ENCODE measurements at regions not wholly inside any gene's neighbourhood (a gene's known extent, or its start where the extent isn't known, plus 50 kb on each side); places are given as distances from the start of the nearest gene placed in this dataset.

DNA sequence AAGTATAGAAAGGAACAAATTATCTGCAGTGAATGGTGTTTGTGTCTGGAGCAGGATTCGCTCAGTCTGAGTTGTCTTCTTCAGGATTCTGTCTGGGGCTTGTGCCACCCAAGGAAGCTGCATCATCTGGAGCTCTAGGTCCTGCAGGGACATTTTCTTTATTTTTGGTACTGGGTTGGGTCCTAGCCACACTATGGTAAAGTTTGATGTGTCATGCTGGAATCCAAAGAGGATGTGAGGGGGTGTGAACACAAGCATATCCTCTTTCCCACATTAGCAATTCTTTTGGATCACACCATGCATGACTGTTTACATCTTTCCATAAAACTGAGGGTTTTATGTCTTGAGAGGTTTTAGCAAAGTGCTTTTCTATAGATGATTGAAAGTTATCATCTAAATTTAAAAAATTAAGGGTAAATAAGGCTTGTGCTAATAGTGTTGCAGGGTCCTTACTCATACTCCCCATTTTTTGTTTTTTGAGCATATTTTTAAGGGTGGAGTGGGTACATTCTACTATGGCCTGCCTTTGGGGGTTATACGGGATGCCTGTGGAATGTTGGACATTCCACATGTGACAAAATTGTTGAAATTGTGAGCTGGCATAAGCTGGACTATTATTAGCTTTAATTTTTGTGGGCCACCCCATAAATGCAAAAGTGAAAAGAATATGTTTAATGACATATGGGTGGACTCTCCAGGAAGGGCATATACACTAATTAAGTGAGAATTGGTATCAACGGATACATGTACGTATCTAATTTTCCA, 152.0 kb upstream of the HMCN1 start:
- intact Hi-C loops (cut with micrococcal nuclease) = no loop called here

DNA sequence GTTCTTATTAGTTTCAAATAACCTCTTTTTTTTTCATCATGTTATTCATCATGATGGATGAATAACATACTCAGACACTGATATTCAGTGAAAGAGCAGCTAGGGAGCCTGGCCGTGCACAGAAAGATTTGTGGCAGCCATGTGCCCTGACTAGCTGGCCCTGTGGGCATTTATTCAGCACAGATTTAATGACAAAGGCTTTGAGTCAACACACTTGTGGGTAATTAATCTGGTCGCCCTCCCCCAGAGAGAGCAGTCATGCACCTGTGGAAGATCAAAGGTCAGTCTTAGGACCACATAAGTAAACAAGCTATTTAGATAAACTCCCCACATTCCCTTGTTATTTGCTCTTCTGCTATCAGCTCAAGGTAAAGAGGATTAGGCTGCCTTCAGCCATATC, 153.2 kb upstream of the HMCN1 start:
- intact Hi-C loops (cut with micrococcal nuclease) = no loop called here

DNA sequence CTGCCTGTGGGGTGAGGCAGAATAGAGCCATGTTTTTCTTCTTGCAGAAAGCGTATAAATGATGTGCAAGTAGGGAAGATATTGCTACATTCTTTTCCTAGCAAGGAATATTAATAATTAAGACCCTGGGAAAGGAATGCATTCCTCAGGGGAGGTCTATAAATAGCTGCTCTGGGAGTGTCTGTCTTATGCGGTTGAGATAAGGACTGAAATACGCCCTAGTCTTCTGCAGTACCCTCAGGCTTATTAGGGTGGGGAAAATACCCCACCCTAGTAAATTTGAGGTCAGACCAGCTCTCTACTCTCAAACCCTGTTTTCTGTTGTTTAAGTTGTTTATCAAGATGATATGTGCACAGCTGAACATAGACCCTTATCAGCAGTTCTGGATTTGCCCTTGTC, 155.9 kb upstream of the HMCN1 start:
- intact Hi-C loops (cut with micrococcal nuclease) = no loop called here

DNA sequence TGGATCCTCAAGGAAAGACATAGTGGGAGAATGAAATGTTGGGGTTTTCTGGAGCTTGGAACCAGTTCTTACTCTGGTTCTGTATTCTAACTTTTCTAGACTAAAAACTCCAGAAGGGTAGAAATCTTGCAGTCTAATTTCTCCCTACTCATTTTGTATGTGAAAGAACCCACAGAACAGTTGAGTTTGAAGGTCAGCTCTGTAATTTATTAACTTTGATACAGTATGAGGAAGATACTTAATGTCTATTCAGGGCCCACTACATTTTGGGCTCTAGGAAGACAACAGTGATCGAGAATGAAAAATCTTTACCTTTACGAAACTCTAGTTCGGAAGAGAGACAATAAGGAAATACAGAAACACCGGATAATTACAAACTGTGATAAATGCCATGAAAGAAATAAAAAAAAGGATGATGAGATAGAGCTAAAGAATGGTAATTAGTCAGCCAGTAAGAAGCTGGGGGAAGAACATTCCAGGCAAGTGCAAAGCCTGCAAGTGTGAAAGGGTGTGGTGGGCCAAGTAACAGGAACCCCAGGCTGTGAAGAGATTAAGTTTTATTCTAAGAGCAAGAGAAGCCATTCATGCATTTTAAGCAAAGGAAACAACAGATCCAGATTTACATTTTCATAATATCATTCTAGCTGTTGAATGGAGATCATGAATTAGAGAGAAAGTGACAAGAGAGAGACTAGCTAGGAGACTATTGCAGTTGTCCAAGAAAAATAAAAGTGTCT, 159.9 kb upstream of the HMCN1 start:
- intact Hi-C loops (cut with micrococcal nuclease) = no loop called here

DNA sequence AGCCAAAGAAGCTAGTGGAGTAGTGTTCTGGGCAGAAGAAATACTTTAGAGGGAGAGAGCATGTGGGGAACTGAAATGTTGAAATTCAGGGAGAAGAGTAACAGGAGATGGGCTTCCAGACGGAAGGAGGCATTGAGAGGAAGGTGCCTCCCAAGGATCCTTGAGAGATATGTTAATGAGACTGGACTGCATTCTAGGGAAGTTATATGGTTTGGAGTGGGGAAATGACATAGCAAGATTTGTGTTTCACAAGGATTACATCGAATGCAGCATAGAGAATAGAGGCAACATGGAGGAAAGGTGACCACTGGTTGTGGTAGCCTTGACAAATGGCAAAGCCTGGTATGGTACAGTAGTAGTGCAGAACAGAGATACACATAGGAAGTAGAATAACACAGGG, 160.5 kb upstream of the HMCN1 start:
- intact Hi-C loops (cut with micrococcal nuclease) = loop anchor here (2.0 kb wide), 1 partner anchor 13 kb away; no protein-coding TSS in a partner anchor

DNA sequence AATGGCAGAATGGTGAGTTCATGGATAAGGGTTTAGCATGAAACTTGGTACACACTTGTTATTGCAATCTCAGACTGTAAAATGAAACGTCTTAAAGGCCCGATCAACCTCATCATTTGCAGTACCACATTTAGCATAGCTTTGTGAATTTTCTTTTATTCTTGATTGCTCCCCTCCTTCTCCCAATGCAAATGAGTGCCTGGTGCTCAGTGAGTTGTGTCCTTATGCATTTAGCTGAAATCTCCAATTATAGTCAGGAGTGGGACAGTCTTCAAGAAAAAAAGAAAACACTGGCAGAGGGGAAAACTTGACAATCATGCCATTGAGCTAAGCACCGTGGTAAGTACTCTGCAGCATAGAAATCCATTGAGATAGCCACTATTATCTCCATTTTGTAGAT, 161.0 kb upstream of the HMCN1 start:
- intact Hi-C loops (cut with micrococcal nuclease) = loop anchor here (2.0 kb wide), 1 partner anchor 14 kb away; no protein-coding TSS in a partner anchor

DNA sequence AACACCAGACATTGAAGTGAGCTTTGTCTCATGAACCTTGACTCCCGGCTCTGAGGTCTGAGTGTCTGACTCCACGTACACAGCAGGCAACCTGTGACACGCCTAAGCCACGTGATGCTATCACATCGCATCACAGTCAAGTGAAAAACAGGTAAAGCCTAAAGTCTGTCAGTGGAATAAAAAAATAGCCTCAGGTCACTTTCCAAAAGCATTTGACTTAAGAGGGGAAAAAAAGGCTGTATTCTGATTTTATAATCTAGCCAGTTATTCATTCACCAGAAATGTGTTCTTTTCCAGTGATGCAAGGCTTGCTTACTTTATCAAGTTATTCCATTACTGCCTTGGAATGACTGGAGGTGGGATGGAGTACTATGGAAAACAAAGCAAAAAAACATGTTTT, 163.2 kb upstream of the HMCN1 start:
- intact Hi-C loops (cut with micrococcal nuclease) = no loop called here

DNA sequence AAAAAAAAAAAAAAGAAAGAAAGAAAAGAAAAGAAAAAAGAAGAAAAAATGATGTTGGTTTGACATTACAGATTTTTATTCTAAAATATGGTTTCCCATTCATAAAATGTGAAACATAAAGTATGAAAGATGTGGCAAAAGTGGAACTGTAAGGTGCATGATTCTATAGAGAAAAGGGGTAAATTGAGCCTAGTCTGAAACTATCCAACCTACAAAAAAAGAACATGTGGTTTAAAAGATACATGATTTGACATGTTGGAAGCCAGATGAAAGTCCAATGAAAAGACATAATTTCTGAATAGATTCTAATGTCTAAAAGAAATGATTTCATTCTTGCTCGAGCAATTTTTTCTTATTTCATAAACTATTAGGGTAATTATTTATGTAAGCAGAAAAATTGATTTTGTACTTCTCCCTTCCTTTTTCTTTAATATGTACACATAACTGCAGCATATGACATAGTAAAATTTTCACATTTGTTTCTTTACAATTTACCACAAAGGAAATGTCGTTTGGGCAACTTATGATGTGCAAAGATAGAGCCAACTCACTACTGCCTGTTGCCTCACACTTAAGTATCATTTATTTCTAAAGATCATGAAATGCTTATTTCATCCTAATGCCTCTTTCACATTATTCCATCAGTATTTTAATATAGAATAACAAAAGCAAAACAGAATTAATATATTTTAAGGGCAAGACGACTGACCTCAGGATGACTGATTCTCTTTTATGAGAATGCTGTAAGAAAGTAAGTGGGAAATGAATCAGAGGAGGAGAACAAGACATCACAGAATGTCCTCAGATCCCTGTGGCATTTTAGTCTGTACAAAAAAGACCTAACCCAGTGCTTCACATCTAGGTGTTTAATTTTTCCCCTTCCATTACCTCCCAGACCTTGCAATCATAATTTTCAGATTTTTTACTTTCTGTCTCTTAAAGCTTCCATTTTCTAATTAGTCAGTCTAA, 165.8 kb upstream of the HMCN1 start:
- intact Hi-C loops (cut with micrococcal nuclease) = loop anchor here (1.0 to 10.0 kb wide), 6 partner anchors 8 to 1934 kb away; partner anchors contain the start of genes ARPC5, ODR4 and TPR

DNA sequence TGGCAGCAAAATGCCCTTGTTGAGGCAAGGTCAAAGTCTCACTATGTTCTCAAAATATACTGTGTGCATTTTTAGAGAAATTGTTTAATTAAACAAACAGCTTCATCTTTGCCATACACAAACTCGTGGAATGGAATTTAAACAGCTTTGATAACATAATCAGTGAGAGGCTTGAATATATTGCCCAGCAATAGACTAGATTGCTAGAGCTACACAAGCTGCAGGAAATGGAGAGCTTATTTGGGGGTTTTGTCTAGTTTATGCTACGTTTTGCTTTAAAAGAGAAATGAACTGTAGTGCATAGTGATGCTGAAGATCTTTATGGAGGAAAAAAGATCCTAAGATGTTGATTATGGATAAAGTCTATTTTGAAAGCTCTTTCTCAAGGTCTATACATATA, 166.8 kb upstream of the HMCN1 start:
- intact Hi-C loops (cut with micrococcal nuclease) = loop anchor here (1.0 to 10.0 kb wide), 8 partner anchors 70 to 1933 kb away; partner anchors contain the start of genes ARPC5, IVNS1ABP, ODR4 and SWT1

DNA sequence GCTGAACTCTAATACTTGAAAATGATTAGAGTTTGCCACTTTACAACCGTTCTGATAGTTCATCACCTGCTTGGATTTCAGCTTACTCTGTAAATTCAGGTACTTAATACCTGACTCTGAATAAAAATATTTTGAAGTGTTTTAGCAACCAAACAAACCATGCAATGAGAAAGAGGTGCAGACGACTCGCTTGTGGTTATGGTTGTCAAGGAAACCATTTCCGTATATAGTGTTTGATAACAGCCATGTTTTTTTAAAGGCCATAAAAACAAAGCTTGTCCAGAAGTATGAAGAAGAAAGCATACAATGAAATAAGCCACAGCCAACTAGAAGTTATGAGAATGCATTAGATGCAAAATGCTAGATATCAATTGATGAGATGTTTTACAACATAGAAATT, 167.2 kb upstream of the HMCN1 start:
- intact Hi-C loops (cut with micrococcal nuclease) = loop anchor here (1.0 to 10.0 kb wide), 8 partner anchors 70 to 1932 kb away; partner anchors contain the start of genes ARPC5, IVNS1ABP, ODR4 and SWT1

DNA sequence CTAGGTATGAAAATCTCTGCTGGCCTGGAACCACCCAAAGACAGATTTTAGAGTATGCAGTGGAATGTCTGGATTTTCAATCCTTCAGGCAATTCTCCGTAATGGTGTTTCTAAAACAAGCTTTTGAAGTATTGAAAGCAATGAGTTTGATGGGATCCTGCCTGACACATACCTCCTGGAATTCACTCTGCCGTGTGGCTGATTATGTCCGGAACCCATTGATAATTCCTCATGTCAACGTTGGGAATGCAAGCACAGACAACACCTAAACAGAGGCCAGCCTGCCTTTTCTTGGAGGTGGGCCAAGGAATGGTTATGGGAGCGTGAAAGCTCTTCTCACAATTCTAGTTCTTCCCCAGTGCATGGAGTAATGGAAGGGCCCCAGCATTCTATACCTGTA, 168.9 kb upstream of the HMCN1 start:
- intact Hi-C loops (cut with micrococcal nuclease) = loop anchor here (5.0 to 10.0 kb wide), 4 partner anchors 698 to 1931 kb away; partner anchors contain the start of genes ARPC5, ODR4 and TPR

DNA sequence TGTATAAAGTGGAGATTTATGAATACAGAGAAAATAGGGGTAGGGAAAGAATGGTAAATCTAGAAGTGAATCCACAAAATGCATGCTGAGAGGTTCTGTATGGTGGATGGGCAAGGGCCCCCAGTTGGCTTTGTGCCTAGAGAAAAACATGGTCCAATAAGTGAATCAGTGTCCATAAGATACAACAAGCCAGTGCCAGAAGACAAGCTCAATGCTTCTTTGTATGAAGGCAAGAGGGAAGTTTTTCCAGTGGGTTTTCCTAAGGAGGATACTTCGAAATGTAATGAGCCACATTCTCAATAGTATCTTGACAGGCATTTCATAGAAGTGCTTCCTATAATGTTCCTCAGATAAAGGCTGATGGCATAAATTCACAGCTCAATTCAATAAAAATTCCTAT, 169.4 kb upstream of the HMCN1 start:
- intact Hi-C loops (cut with micrococcal nuclease) = loop anchor here (5.0 to 10.0 kb wide), 5 partner anchors 698 to 1930 kb away; partner anchors contain the start of genes ARPC5, ODR4 and TPR

DNA sequence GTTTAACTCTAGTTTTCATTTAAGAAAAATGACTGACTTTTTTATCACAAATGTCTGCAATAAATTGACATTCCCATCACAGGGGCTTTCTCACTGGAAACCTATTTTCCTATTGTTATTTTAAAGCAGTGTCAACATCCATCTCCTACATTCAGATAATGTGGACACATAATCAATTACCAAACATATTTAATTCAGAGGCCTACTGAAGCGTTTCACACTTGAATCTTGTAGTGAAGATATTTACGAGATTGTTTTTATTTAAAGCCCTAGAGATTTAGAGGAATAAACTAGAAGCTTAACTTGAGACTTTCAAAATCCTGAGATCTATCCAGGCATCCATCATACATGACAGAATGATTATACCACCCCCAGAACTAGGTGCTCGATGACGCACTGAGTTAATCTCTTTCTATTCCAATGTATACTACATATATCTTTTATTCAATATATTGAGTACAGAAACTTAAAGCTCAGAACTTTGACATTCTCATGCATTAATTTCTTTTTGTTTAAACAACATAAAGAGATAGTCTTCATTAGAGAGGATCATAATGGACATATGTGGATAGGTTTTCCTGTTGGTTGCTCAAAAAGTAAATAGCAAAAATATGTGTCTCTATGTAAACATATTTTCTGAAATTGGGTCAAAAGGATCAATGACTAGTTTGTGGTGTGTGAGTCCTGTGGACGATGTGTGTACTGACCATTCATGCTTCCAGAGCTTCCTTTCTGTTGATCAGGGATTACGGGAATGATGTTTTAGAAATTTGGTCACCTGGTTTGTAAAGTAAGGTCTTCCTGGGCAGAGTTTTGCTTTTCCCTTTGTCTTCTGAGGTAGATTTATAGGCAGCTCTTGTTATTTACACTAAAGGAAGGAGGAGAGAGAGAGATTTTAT, 171.5 kb upstream of the HMCN1 start:
- intact Hi-C loops (cut with micrococcal nuclease) = loop anchor here (5.0 to 10.0 kb wide), 3 partner anchors 812 to 1928 kb away; partner anchors contain the start of genes ARPC5, ODR4 and TPR

DNA sequence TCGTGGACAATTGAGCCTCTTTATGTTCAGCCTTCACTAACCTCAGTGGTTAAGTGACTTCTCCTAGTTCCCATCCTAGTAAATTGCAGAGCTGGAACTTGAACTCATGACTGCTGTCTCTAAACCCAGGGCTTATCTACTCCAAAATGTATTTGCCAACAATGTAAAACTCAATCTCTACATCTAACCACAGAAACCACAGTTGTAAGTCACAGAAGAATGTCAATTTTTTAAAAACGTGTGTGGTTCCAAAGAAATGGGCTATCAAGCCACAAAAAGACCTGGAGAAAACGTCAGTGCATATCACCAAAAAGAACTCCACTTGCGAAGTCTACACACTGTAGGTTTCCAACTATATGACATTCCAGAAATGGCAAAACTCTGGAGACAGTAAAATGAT, 172.6 kb upstream of the HMCN1 start:
- intact Hi-C loops (cut with micrococcal nuclease) = loop anchor here (2.0 to 10.0 kb wide), 8 partner anchors 119 to 1927 kb away; partner anchors contain the start of genes ARPC5, EDEM3, ODR4 and TPR

DNA sequence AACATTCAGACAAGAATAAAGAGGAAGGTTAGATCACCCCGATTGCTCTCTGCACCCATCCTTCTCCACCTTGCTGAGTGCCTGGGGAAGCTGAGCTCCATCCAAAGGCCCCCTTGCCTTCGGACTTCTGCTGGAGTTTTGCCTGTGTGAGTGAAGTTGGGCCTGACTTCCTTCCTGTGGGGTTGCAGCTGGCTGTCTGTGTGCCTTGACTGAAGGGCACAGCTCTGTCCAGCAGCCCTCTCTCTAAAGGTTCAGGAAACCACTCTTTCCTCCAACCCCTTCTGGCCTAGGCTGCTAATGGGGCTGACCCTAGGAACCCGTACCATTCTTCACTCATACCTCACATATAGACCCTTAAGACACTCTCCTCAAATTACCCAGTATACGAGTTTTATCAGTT, 173.4 kb upstream of the HMCN1 start:
- intact Hi-C loops (cut with micrococcal nuclease) = loop anchor here (1.0 to 10.0 kb wide), 16 partner anchors 8 to 1926 kb away; partner anchors contain the start of genes ARPC5, EDEM3, IVNS1ABP and ODR4

DNA sequence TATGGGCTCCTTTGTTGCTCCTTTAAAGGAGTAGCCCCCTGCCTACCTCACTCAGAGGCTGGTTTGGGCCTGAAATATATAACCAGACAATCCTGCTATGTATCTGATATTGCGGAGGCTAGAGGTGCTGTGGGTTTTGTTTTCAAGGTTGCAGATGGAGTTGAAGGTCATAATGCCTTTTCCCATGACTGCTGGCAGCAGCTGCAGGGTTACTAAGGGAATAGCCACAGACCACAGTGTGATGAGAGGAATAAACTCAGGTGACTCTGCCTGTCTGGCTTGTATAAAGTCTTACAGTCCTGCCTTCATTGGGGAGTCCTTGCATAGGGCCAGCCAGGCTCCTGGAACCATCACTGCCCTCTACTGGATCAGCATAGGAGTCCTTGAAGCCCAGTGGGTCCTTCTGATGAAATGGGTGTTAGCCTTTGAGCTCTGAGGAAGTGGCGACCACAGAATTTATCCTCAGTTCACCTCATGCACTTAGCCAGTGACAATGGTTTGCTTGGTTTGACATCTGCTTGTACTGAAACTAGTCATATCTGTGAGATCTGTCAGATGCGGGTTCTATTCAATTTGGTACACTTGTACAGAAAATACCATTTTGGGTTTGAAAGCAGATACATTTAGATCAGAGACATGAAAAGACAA, 174.4 kb upstream of the HMCN1 start:
- intact Hi-C loops (cut with micrococcal nuclease) = loop anchor here (1.0 to 10.0 kb wide), 16 partner anchors 8 to 1925 kb away; partner anchors contain the start of genes ARPC5, EDEM3, IVNS1ABP and ODR4

DNA sequence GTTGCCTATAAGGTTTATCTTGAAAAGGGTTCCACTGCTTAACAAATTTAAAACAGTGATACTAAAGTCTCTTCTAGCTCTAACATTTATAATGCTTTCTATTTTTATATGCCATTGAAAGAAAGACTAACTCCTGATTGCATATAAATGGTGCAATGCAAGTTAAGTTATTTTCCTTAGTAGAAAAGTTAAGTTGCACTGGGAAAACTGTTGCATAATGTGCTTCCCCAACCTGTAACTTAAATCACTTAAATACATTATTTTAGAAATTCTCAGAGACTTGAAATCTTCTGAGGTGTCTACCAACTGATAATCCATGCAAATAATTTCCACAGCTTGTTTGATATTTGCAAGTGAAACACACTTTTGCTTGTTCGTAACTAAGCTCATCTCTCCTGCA, 175.0 kb upstream of the HMCN1 start:
- intact Hi-C loops (cut with micrococcal nuclease) = no loop called here

DNA sequence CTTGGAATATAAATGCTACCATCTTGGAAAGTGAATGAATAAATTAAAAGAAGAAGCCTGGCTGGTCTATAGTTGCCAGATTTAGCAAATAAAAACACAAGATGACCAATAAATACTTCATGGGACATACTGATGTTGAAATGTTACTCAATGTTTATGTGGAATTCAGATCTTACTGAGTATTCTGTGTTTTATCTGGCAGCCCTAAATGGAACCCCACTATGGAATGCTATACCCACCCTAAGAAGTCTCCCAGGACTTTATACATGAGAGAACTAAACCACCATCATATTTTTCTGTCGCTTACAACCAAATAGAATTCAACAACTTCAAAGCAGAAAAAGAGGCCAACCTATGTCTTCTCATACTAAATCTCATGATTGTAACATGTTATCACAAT, 177.6 kb upstream of the HMCN1 start:
- intact Hi-C loops (cut with micrococcal nuclease) = no loop called here

DNA sequence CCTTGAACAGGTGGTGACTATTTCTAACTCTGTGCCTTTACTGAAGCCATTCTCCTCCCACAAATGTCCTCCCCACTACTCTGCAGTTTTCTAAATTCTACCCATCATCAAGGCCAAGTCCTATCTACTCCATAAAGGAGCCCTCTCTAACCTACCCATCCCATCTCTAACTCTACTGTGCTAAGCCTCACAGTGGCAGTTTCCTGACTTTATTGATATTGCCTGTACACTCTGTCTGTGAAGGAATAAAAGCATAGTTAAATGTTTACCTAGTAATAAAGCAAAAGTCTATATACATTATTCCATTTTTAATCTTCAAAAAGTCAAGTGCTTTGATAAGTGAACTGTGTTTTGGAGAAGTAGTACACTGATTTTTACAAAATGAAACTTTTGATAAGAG, 178.4 kb upstream of the HMCN1 start:
- intact Hi-C loops (cut with micrococcal nuclease) = no loop called here

All from T-helper 1 cell treated with Interleukin-12 subunit alpha and Interleukin-12 subunit beta and Interleukin-4 antibody, amounts not matched to agents 30 ng/mL and 1 ng/mL, for 36 hours (primary cell).